Astrocyte of the spinal cord (primary cell): ENCODE measurements at regions not wholly inside any gene's neighbourhood (a gene's known extent, or its start where the extent isn't known, plus 50 kb on each side); places are given as distances from the start of the nearest gene placed in this dataset.

Source experiments
- DNase-seq: peaks from one replicate; pipeline ENCODE4 v3.0.0; 2011; ENCODE audit warnings: low read depth, low spot score
- H3K4me3 ChIP-seq: 2 replicates; pipeline ENCODE4 v1.5.1; 2011; ENCODE audit warnings: low read depth, mild to moderate bottlenecking, low read length, moderate library complexity
- in situ Hi-C: cut with HindIII; loops from 2 replicates; pipeline ENCODE4 v1.10.0; 2017; ENCODE audit warnings: low sequenced_read_pairs
- TF ChIP-seq, protein P1 (sequence below): IDR thresholded peaks from 2 replicates; pipeline ENCODE4 v1.5.1; 2012; ENCODE audit warnings: low read depth, mild to moderate bottlenecking, low read length, inconsistent platforms

DNA sequence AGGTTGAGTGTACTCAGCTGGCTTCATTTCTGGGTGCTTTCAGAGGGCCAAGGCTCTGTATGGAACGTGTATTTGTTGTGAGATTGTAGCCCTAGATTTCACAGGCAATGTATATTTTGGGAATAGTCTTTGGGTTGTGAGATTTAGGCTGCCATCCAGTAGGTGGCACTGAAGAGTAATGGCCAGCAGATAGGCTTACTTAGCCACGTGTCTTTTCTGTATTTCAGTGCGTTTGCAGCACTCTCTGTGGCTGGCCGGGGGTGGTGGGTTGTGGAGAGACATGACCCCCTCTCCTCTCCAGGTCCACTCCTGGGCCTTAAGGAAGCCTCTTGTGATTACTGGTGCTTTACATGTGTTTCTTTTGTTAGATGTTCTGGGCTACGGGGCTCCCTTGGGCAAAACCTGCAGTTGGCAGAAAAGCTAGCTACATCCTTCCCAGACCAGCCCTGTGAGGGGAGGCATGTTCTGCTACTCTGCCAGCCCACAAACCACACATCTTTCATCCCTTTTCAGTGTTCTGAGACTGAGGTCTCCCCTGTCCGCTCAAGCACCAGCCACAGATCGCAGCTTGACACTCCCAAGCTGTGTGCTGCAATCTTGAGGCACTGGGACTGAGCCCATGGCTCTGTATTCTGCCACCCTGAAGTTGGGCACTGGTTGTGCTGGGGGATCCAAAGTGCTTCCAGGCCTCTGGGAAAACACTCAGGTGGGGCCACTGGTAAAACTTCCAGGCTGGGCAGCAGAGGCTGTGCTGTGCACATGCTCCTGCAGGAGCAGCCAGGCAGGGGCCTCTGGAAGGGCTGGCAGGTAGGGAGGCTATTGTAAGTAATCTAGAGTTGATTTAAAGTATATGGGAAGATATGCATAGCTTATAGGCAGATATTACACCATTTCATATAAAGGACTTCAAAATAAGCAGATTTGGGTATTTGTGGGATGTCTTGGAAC is 1096.8 kb upstream of the PCDH20 start:
- TF ChIP-seq, protein P1, sequence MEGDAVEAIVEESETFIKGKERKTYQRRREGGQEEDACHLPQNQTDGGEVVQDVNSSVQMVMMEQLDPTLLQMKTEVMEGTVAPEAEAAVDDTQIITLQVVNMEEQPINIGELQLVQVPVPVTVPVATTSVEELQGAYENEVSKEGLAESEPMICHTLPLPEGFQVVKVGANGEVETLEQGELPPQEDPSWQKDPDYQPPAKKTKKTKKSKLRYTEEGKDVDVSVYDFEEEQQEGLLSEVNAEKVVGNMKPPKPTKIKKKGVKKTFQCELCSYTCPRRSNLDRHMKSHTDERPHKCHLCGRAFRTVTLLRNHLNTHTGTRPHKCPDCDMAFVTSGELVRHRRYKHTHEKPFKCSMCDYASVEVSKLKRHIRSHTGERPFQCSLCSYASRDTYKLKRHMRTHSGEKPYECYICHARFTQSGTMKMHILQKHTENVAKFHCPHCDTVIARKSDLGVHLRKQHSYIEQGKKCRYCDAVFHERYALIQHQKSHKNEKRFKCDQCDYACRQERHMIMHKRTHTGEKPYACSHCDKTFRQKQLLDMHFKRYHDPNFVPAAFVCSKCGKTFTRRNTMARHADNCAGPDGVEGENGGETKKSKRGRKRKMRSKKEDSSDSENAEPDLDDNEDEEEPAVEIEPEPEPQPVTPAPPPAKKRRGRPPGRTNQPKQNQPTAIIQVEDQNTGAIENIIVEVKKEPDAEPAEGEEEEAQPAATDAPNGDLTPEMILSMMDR, result peak; percentile 60
- H3K4me3 ChIP-seq, result no peak overlapping the region
- peak; percentile 32 for DNase-seq
- in situ Hi-C loops, result no loop called here

DNA sequence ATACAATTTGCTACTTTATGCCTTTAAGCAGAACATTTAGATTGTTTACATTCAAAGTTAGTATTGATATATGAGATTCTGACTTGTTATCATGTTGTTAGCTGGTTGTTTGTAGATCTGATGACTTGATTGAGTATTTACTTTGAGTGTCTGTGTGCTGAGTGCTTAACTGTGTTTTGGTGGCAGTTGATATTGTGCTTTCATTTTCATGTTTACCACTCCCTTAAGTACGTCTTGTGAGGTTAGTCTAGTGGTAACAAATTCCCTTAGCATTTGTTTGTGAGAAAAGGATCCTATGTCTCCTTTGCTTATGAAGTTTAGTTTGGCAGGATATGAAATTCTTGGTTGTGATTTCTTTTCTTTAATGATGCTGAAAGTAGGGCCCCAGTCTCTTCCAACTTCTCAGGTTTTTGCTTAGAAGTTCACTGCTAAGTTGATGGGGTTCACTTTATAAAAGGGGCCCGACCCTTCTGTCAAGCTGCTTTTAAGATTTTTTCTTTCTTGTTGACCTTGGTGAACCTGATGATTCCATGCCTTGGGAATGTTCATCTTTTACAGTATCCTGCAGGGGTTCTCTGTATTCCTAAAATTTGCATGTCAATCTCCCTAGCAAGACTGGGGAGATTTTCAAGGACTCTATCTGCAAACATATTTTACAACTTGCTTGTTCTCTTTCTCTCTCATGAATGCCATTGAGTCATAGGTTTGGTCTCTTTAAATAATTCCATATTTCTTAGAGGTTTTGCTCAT is 1095.4 kb upstream of the PCDH20 start:
- TF ChIP-seq, protein P1, result no peak
- no peak overlapping the region for H3K4me3 ChIP-seq
- no peak for DNase-seq
- in situ Hi-C loops, result no loop called here

DNA sequence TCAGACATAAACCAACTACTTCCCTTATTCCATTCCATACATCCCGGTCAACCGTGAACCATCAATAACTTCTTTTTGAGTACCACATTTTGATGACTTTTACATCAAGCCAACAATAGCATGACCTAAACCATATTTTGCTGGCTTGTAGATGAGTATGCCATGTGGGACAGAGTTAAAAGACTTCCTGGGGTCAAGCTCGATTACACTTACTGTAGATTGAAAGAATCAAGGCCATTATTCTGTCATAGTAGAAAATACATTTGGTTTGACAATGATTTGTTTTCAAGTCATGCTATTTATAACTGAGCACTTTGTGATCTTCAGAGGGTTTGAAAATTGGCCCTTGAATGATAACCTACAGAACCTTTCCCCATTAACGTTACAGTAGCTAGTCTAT is 1086.9 kb upstream of the PCDH20 start:
- in situ Hi-C loops, result no loop called here
- H3K4me3 ChIP-seq, result no peak overlapping the region
- no peak for DNase-seq
- TF ChIP-seq, protein P1, result no peak

DNA sequence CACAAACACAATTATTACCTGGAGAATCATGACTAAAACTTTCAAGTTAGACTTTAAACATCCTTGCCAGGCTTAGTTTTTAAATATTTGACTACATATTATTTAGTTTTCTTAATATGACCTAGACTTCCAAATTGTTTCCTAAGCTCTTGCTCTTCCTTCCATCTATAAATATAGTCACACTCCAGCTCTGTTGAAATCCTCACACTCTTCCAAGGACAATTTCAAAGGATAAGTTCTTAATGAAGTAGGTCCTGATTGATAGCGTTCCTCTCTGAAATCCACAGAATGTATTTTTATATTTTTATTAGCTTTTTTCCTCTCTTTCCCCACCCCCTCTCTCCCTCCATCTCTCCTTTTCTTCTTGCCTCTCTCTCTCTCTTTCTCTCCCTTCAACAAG is 1074.1 kb upstream of the PCDH20 start:
- in situ Hi-C loops, result no loop called here
- DNase-seq, result no peak
- H3K4me3 ChIP-seq, result no peak overlapping the region
- TF ChIP-seq, protein P1, result no peak

DNA sequence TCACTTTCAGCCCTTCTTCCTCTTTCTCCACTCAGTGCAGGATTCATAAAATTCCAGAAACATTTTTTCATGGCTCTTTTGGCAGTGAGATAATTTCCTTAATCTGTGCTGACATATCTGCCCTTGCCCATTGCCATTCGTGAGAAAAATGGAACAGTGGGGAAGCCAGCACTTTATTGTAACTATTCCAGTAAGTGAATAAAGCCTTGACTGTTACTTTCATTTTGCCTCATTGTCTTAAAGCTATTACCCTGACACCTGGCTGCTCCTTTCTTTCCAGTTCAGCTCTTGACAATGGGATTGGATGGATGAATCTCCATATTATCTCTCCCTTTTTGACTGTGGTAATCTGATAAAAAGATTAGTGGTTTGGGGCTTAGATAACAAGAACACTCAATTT is 1068.1 kb upstream of the PCDH20 start:
- H3K4me3 ChIP-seq, result no peak overlapping the region
- TF ChIP-seq, protein P1, result no peak
- in situ Hi-C loops, result no loop called here
- DNase-seq, result peak; percentile 19

DNA sequence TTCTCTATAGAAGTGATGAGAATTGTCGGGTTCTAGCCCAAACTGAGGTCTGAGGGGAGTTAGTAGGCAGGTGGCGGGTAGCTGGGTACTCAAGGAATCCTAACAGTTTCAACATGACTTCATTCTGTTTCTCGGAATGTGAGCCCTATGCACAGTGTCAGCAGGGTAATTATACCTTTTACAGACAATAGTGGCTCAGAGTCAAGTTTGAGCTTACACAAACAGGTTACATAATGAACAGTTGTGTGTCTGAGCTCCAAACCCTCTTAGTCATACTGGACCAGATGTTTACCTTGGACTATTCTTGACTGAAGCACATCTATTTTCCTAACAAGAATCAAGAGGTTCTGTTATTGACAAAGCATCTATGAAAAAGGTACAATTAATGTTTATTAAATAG is 1066.7 kb upstream of the PCDH20 start:
- TF ChIP-seq, protein P1, result no peak
- in situ Hi-C loops, result no loop called here
- no peak overlapping the region for H3K4me3 ChIP-seq
- DNase-seq, result peak; percentile 7
